Left ventricle myocardium inferior (tissue), 1 donor: ENCODE measurements at regions not wholly inside any gene's neighbourhood (a gene's known extent, or its start where the extent isn't known, plus 50 kb on each side); places are given as distances from the start of the nearest gene placed in this dataset.
"Not testable (repeated sequence)": the region's sequence is repeated elsewhere in the genome, so short reads cannot be mapped to it uniquely, and the experiment has no call there.

Source experiments
- DNase-seq: peaks from one replicate; pipeline ENCODE4 v3.0.0-alpha.2; 2020
- H3K27ac ChIP-seq: fragments of 200-600 bp; replicated peaks from 2 replicates; pipeline ENCODE4 v1.8.0; 2021
- H3K27me3 ChIP-seq: fragments of 200-600 bp; 2 replicates; pipeline ENCODE4 v1.8.0; 2021; ENCODE audit warnings: low read depth
- H3K36me3 ChIP-seq: fragments of 200-600 bp; 2 replicates; pipeline ENCODE4 v1.8.0; 2021
- H3K4me1 ChIP-seq: fragments of 200-600 bp; 2 replicates; pipeline ENCODE4 v1.8.0; 2021
- H3K4me3 ChIP-seq: fragments of 200-600 bp; 2 replicates; pipeline ENCODE4 v1.8.0; 2021; ENCODE audit warnings: mild to moderate bottlenecking, moderate library complexity
- H3K9me3 ChIP-seq: fragments of 200-600 bp; replicated peaks from 2 replicates; pipeline ENCODE4 v1.8.0; 2021
- CTCF ChIP-seq: fragments of 200-600 bp; IDR thresholded peaks from 2 replicates; pipeline ENCODE4 v1.8.0; 2021; ENCODE audit warnings: antibody characterized with exemption, mild to moderate bottlenecking, borderline replicate concordance
- intact Hi-C: fragments of 100-400 bp; cut with micrococcal nuclease; formaldehyde crosslinking; loops from one replicate; pipeline ENCODE4 v1.11.0; 2022
- donor health status: DM: no; HTN: yes; CAD: no; lungs with severe emphysema.

- intact Hi-C loops: no loop called here
- Histone ChIP-seq H3K9me3 (no peaks in the 10 kb centered on the region), H3K4me3 (no peak overlapping the region), H3K27me3 (no peaks in the 10 kb centered on the region), H3K27ac (no peak overlapping the region), H3K4me1 (peaks cover 29% of the 10 kb centered on the region), H3K36me3 (peaks cover 48% of the 10 kb centered on the region)
- no peak for DNase-seq
- no peak for TF ChIP-seq CTCF
These were observed 102.1 kb upstream of the ZNF746 start for GRCh38 chr7:149599636-149600206.

- Histone ChIP-seq H3K4me1 (peaks cover 29% of the 10 kb centered on the region), H3K27ac (peak overlapping the region; percentile 19), H3K27me3 (no peaks in the 10 kb centered on the region), H3K9me3 (no peaks in the 10 kb centered on the region), H3K36me3 (peaks cover 57% of the 10 kb centered on the region), H3K4me3 (no peak overlapping the region)
- intact Hi-C loops: no loop called here
- no peak for DNase-seq
- peak; percentile 57 for TF ChIP-seq CTCF
These were observed 101.2 kb upstream of the ZNF746 start for GRCh38 chr7:149598721-149599308.

- H3K27me3 ChIP-seq, intact Hi-C loops, H3K27ac ChIP-seq, H3K9me3 ChIP-seq, H3K4me3 ChIP-seq, DNase-seq: not testable (repeated sequence)
- Histone ChIP-seq H3K36me3 (peaks cover 55% of the 10 kb centered on the region), H3K4me1 (peaks cover 29% of the 10 kb centered on the region)
These were observed 100.2 kb upstream of the ZNF746 start for GRCh38 chr7:149597789-149598188.

- no peak for TF ChIP-seq CTCF
- no peak for DNase-seq
- no peaks in the 10 kb centered on the region for H3K9me3 ChIP-seq
- peaks cover 55% of the 10 kb centered on the region for H3K36me3 ChIP-seq
- intact Hi-C loops: no loop called here
- H3K27ac ChIP-seq: no peak overlapping the region
- H3K4me1 ChIP-seq: peaks cover 20% of the 10 kb centered on the region
- H3K4me3 ChIP-seq: no peak overlapping the region
- H3K27me3 ChIP-seq: no peaks in the 10 kb centered on the region
These were observed 97.9 kb upstream of the ZNF746 start for GRCh38 chr7:149595541-149595940.

- no peaks in the 10 kb centered on the region for H3K9me3 ChIP-seq
- H3K4me3 ChIP-seq: no peak overlapping the region
- TF ChIP-seq CTCF: no peak
- intact Hi-C loops: no loop called here
- no peaks in the 10 kb centered on the region for H3K27me3 ChIP-seq
- H3K36me3 ChIP-seq: peaks cover 57% of the 10 kb centered on the region
- no peak for DNase-seq
- no peak overlapping the region for H3K27ac ChIP-seq
- H3K4me1 ChIP-seq: peaks cover 16% of the 10 kb centered on the region
These were observed 97.5 kb upstream of the ZNF746 start for GRCh38 chr7:149595078-149595477.

GRCh38 chr7:149588930-149589329 lies 91.3 kb upstream of the ZNF746 start:
- no peak for DNase-seq
- Histone ChIP-seq H3K4me3 (no peak overlapping the region), H3K36me3 (peaks cover 79% of the 10 kb centered on the region), H3K9me3 (peaks cover 6% of the 10 kb centered on the region), H3K4me1 (no peaks in the 10 kb centered on the region), H3K27me3 (no peaks in the 10 kb centered on the region), H3K27ac (no peak overlapping the region)
- intact Hi-C loops: no loop called here
- TF ChIP-seq CTCF: no peak
